Neural cell (in vitro differentiated cells): ENCODE measurements at regions not wholly inside any gene's neighbourhood (a gene's known extent, or its start where the extent isn't known, plus 50 kb on each side); places are given as distances from the start of the nearest gene placed in this dataset.

Source experiments
- H2AFZ ChIP-seq: fragments of 200-600, 300-800 bp; sonication (generic), shearing (Covaris generic); 2 replicates; pipeline ENCODE4 v1.6.0; 2014; ENCODE audit warnings: low read depth, mild to moderate bottlenecking, antibody characterized with exemption, low read length, moderate library complexity
- H3F3A ChIP-seq: fragments of 200-600 bp; shearing (Covaris generic); 2 replicates; pipeline ENCODE4 v1.6.1; 2016; ENCODE audit warnings: mild to moderate bottlenecking, moderate library complexity, mixed read lengths, antibody characterized with exemption, low read length; ENCODE audit not compliant: insufficient read depth, poor library complexity, severe bottlenecking
- H3K27ac ChIP-seq: fragments of 200-600, 300-800 bp; sonication (generic), shearing (Covaris generic); 2 replicates; pipeline ENCODE4 v1.5.1; 2014; ENCODE audit warnings: mild to moderate bottlenecking, low read length, moderate library complexity
- H3K27me3 ChIP-seq: fragments of 300-800, 200-600 bp; sonication (generic), shearing (Covaris generic); 2 replicates; pipeline ENCODE4 v1.6.0; 2014; ENCODE audit warnings: mild to moderate bottlenecking, low read depth, low read length, moderate library complexity; ENCODE audit not compliant: insufficient read depth
- H3K36me3 ChIP-seq: fragments of 300-800, 200-600 bp; sonication (generic), shearing (Covaris generic); 2 replicates; pipeline ENCODE4 v1.5.1; 2014; ENCODE audit warnings: mild to moderate bottlenecking, antibody characterized with exemption, low read length, moderate library complexity; ENCODE audit not compliant: insufficient read depth
- H3K4me2 ChIP-seq: fragments of 300-800, 200-600 bp; sonication (generic), shearing (Covaris generic); 2 replicates; pipeline ENCODE4 v1.6.0; 2014; ENCODE audit warnings: mild to moderate bottlenecking, low read length
- H3K4me3 ChIP-seq: fragments of 300-800, 200-600 bp; sonication (generic), shearing (Covaris generic); 2 replicates; pipeline ENCODE4 v1.5.1; 2014; ENCODE audit warnings: mild to moderate bottlenecking, low read length, moderate library complexity
- H3K79me2 ChIP-seq: fragments of 200-600 bp; shearing (Covaris generic); replicated peaks from 2 replicates; pipeline ENCODE4 v1.6.0; 2014; ENCODE audit warnings: mild to moderate bottlenecking, low read length, moderate library complexity; ENCODE audit not compliant: insufficient read depth
- H3K9ac ChIP-seq: fragments of 300-800, 200-600 bp; sonication (generic), shearing (Covaris generic); 2 replicates; pipeline ENCODE4 v1.6.1; 2016; ENCODE audit warnings: mild to moderate bottlenecking, low read length, mixed read lengths
- H3K9me2 ChIP-seq: fragments of 200-600 bp; shearing (Covaris generic); 2 replicates; pipeline ENCODE4 v1.6.1; 2016; ENCODE audit warnings: mild to moderate bottlenecking, low read length, mixed read lengths; ENCODE audit not compliant: insufficient read depth
- H3K9me3 ChIP-seq: fragments of 200-600, 300-800 bp; sonication (generic), shearing (Covaris generic); 2 replicates; pipeline ENCODE4 v1.6.1; 2016; ENCODE audit warnings: mild to moderate bottlenecking, mixed run types, low read length, moderate library complexity, mixed read lengths
- H4K20me1 ChIP-seq: fragments of 200-600 bp; shearing (Covaris generic); 2 replicates; pipeline ENCODE4 v1.6.1; 2016; ENCODE audit warnings: mild to moderate bottlenecking, mixed run types; ENCODE audit not compliant: insufficient read depth
- CTCF ChIP-seq: fragments of 450-650 bp; IDR thresholded peaks from 2 replicates; pipeline ENCODE4 v1.5.1; 2014; ENCODE audit warnings: antibody characterized with exemption, mild to moderate bottlenecking, moderate library complexity; ENCODE audit not compliant: poor library complexity, severe bottlenecking
- EP300 ChIP-seq: fragments of 450-650 bp; conservative IDR thresholded peaks from 2 replicates; pipeline ENCODE4 v1.6.1; 2014; ENCODE audit warnings: antibody characterized with exemption, mild to moderate bottlenecking, moderate library complexity; ENCODE audit not compliant: poor library complexity, severe bottlenecking
- EZH2 ChIP-seq: fragments of 200-600, 300-800 bp; shearing (Covaris generic), sonication (generic); IDR thresholded peaks from 2 replicates; pipeline ENCODE4 v1.6.1; 2014; ENCODE audit warnings: antibody characterized with exemption, low read length, borderline replicate concordance, mild to moderate bottlenecking; ENCODE audit not compliant: insufficient read depth, poor library complexity, severe bottlenecking
- MXI1 ChIP-seq: fragments of 450-650 bp; conservative IDR thresholded peaks from 2 replicates; pipeline ENCODE4 v1.6.1; 2014; ENCODE audit warnings: antibody characterized with exemption, mild to moderate bottlenecking; ENCODE audit not compliant: poor library complexity, severe bottlenecking
- POLR2AphosphoS5 ChIP-seq: IDR thresholded peaks from 2 replicates; pipeline ENCODE4 v1.6.1; 2012
- RAD21 ChIP-seq: fragments of 450-650 bp; conservative IDR thresholded peaks from 2 replicates; pipeline ENCODE4 v1.6.1; 2014; ENCODE audit warnings: antibody characterized with exemption, mild to moderate bottlenecking, moderate library complexity
- REST ChIP-seq: IDR thresholded peaks from 2 replicates; pipeline ENCODE4 v1.6.1; 2012; ENCODE audit warnings: borderline replicate concordance
- SMC3 ChIP-seq: fragments of 450-650 bp; conservative IDR thresholded peaks from 2 replicates; pipeline ENCODE4 v1.6.1; 2014; ENCODE audit warnings: antibody characterized with exemption, mild to moderate bottlenecking, moderate library complexity; ENCODE audit not compliant: poor library complexity
- TAF1 ChIP-seq: IDR thresholded peaks from 2 replicates; pipeline ENCODE4 v1.6.1; 2012; ENCODE audit warnings: low read depth

GRCh38 chr16:86045591-86045971 lies 146.6 kb downstream of the IRF8 start (continued):
- no peak for TF ChIP-seq TAF1

- no peaks in the 10 kb centered on the region for H3K27me3 ChIP-seq
- H4K20me1 ChIP-seq = no peaks in the 10 kb centered on the region
- H3K9me2 ChIP-seq = no peaks in the 10 kb centered on the region
- H3K9me3 ChIP-seq = no peaks in the 10 kb centered on the region
- H3K4me3 ChIP-seq = no peak overlapping the region
- H2AFZ ChIP-seq = no peak overlapping the region
- no peaks in the 10 kb centered on the region for H3K79me2 ChIP-seq
- H3K4me2 ChIP-seq = no peak overlapping the region
- H3K9ac ChIP-seq = no peak overlapping the region
- no peak overlapping the region for H3K27ac ChIP-seq
- no peaks in the 10 kb centered on the region for H3F3A ChIP-seq
- TF ChIP-seq TAF1 = no peak
- no peak for TF ChIP-seq POLR2AphosphoS5
- TF ChIP-seq EP300 = no peak
- no peaks in the 10 kb centered on the region for H3K36me3 ChIP-seq
Measured at GRCh38 chr16:86046026-86046425, 147.1 kb downstream of the IRF8 start.

GRCh38 chr16:86046667-86047270 lies 147.8 kb downstream of the IRF8 start:
- H3K27me3 ChIP-seq = no peaks in the 10 kb centered on the region
- H3K4me3 ChIP-seq = no peak overlapping the region
- H3K27ac ChIP-seq = no peak overlapping the region
- H2AFZ ChIP-seq = no peak overlapping the region
- H3K79me2 ChIP-seq = no peaks in the 10 kb centered on the region
- H3K9me3 ChIP-seq = no peaks in the 10 kb centered on the region
- no peaks in the 10 kb centered on the region for H4K20me1 ChIP-seq
- no peaks in the 10 kb centered on the region for H3F3A ChIP-seq
- no peak for TF ChIP-seq REST
- no peak for TF ChIP-seq MXI1
- no peak for TF ChIP-seq CTCF
- TF ChIP-seq TAF1 = no peak
- no peak for TF ChIP-seq POLR2AphosphoS5
- TF ChIP-seq SMC3 = no peak
- TF ChIP-seq EZH2 = no peak
- no peak for TF ChIP-seq EP300
- TF ChIP-seq RAD21 = no peak
- H3K9ac ChIP-seq = no peak overlapping the region
- H3K36me3 ChIP-seq = no peaks in the 10 kb centered on the region
- H3K9me2 ChIP-seq = no peaks in the 10 kb centered on the region
- H3K4me2 ChIP-seq = no peak overlapping the region
